SKM-1 (cell line): ENCODE measurements at regions not wholly inside any gene's neighbourhood (a gene's known extent, or its start where the extent isn't known, plus 50 kb on each side); places are given as distances from the start of the nearest gene placed in this dataset.
"Not testable (repeated sequence)": the region's sequence is repeated elsewhere in the genome, so short reads cannot be mapped to it uniquely, and the experiment has no call there.

Source experiments
- DNase-seq: peaks from one replicate; lab custom pipeline; 2025; ENCODE audit not compliant: unreplicated experiment; lab: John Stamatoyannopoulos, UW

DNA sequence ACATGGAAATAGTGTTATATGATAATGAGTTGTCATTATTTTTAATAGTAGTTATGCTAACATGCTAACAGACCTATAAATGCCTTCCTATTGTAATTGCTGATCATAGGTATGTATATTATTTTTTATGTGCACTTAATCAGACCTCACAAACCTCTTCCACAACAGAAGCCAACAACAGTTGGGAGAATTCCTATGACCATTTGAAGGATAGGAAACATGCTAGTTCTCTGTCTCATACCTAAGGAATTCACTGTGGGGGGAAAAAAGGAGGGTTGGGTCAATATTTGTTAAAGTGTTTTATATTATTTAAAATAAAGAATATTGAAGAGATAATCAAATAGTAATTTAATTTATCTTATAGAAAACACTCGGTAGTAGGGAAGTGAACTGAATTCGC, 990.9 kb downstream of the EPHA7 start:
- no peak for DNase-seq

DNA sequence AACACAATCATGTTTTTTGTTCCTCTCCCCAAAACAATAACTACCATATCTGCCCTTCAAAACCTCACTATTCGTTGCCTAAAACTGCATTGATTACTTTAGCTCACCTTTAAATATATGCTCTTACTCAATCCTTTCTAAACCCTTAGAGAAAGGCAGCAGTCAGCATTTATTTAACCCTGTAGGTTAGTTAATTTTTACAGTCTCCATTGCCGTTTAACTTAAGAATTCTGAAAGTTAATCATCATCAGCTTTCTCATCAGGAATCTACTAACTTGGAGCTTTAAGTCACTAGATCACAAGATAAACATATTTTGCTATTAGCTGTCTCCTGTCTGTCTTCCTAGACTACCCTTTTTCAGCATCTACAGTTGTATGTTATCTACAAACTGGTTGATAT, 991.9 kb downstream of the EPHA7 start:
- DNase-seq: no peak

DNA sequence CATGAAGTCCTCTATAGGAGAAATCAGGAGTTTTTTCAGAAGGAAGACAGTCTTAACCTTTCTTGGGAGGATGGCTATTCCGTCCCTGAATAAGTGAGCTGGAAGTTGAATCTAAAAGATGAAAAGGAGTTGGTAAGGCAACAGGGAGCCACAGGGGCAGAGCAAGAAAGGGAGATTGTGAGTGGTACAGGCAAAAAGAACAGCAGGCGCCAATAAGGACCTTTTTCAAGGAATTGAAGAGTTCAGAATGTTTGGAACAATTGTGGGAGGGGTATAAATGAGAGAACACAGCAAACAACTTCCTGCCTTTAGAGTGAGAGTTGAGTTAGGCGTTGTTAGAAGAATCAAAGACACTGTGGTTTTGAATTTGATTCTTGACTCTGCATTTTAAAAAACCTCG, 1003.7 kb downstream of the EPHA7 start:
- DNase-seq: no peak

DNA sequence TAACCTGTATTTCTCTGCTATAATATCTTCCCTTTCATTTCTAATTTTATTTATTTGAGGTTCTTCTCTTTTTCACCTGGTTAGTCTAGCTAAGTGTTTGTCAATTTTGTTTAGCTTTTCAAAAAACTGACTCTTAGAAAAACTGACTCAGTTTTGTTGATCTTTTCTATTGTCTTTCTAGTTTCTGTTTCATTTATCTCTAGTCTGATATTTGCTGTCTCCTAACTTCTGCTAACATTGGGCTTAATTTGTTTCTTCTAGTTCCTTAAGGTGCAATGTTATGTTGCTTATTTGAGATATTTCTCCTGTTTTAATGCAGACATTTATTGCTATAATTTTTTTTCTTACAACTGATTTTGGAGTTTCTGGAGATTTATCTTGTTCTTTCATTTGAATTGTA, 1011.0 kb downstream of the EPHA7 start:
- DNase-seq: no peak

DNA sequence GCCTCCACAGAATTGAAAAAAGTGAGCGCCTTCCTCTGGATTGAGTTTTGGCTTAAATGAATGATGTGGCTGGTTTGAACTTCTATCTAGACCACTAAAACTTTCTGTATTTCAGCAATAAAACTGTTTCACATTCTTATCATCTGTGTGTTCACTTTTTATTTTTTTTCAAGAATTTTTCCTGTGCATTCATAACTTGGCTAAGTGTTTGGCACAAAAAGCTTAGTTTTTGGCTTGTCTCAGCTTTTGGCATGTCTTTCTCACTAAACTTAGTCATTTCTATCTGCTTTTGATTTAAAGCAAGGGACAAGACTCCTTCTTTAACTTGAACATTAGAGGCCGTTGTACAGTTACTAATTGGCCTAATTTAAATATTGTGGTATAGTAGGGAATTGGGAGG, 1015.1 kb downstream of the EPHA7 start:
- no peak for DNase-seq

DNA sequence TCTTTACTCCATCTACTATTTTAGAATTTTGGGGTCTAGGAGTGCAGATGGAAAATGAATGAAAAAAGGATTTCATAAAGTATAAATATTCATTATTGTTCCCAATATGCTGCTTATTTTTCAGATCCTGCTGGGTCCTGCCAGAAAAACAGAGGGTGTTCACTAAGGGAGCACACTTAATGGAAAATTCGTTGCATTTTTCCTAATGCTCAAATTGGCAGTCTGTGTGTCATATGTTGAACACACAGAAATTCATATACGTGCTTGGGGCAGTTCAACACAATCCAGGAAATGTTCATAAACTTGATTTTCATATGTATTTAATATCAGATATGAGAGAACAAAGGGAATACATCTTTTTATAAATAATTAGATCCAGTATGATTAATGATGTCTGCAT, 1019.4 kb downstream of the EPHA7 start:
- no peak for DNase-seq

DNA sequence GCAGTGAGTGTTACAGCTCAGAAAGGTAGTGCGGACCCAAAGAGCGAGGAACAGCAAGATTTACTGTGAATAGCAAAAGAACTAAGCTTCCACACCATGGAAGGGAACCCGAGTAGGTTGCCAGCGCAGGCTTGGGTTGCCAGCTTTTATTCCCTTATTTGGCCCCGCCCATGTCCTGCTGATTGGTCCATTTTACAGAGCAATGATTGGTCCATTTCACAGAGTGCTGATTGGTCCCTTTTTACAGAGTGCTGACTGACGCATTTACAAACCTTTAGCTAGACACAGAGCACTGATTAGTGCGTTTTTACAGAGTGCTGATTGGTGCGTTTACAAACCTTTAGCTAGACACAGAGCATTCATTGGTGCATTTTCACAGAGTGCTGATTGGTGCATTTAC, 1030.7 kb downstream of the EPHA7 start:
- not testable (repeated sequence) for DNase-seq

DNA sequence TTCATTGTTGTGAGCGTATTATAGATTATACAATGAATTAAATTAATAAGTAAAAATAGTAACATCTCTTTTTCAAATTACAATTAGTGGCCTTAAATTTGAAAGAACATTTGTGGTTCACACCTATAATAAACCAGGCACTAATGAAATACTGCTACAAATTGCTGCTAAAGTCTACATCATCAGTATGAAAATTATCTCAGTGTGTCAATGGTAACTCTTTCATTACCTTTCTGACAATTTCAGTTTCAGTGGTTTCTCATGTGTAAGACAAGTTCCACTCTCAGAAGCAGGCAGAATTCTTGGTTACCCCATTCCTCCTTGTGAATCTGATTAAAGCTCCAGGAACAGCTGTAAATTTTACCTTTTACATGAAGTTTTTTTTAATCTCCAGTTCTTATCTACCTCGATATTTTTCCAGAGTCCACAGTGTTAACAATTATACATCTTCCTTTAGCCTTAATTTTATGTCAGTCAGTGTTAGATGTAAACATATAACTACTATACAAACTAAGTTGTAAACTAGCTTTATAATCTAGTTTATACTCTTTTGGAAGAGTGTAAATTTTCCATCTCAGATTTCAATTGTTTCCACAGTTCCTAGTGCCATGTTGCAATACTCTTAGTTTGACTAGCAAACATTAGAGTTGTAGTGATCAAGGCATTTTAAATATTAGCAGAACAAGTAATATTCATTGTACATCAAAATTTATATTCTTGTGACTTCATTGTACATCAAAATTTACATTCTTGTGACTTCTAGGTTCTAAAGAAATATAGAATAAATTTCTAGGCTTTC, 1038.4 kb downstream of the EPHA7 start:
- DNase-seq: no peak

DNA sequence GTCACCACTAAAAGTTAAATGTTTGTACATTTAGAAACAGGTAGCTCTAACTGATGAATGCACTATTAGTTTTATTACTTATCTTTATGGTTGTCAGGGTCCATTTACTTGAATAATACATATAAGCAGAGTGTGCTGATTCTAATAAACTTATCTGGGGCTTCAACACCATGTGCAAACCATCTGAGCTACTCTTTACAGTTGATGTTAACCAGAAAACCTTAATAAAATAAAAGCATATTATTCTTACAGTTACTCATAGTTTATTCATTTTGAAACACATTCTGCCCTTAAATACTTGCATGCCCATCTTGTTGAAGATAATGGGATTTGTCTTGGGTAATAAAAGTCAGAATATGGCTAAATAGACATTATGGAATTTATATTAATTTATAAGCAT, 1042.2 kb downstream of the EPHA7 start:
- no peak for DNase-seq

DNA sequence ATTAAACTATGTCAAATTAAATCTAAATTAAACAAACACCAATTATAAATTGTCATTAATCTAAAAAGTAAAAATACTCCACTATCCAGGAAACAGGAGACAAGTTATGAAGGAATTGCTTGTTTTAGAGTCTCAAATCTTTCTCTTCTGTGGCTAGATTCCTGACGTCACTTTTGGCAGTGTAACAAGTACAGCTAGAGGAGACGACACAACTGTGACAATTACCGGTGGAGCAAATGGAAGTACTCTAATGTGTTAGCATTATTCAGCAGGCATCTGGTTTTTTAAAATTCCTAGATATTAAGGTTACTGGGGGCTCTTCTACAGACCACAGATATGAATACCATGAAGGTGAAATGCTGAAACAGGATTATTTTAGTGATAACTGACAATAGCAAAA, 1042.7 kb downstream of the EPHA7 start:
- no peak for DNase-seq

DNA sequence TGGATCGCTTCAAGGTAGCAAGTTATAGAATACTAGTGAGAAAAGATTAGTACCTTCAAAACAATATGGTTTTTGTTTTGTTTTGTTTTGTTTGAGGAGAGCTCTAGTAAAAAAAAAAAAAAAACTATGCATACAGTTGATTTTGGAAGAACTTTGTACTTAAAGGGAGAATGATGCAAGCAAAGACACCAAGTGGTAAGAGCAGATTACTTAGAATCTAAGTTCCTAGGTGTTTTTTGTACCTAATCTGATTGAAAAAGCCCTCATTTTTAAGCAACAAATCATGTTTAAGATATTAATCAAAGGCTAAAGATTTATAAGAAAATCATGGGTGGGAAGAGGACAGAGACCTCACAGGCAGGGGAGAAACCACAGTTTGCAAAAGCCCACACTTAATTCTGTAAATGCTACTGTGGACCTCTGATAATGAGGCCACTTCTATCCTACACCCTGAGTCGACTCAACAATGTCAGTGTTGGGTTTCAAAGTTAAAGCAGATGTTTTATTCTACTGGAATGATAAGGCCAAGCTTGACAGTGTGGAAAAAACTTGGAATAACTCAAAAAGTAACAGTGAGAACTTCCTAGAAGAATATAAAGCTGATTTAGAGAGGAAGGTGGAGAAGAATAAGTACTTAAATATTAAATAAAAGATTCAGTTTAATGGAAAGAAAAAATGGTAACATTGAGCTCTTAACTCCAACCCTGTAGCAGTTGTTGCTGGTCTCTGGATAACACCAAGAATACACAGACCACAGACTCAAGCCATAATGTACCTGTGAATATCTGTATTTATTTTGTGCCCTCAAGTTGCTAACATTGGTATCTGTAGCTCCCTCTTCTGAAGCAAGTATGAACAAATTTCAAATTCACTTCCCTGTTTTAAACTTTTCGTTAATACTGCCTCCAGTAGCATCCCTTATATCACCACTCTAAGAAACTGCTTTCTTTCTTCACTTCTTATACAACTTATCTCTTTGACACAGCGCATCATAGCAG, 1047.8 kb downstream of the EPHA7 start:
- DNase-seq: no peak

DNA sequence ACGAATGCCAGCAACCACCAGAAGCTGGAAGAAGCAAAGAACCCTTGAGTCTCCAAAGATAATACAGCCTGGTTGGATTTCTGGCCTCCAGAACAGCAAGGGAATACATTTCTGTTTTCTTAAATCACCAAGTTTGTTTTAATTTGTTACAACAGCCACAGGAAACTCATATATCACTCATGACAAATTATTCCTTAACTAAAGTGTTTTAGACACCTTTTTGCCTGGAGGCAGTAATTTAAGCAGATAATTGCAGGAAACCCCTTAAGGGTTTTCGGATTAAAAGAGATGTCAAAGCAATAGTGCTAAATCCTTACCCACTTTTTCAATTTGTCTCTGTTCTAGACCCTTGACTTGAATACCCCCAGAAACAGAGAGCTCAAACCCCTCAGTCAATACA, 1050.0 kb downstream of the EPHA7 start:
- no peak for DNase-seq

DNA sequence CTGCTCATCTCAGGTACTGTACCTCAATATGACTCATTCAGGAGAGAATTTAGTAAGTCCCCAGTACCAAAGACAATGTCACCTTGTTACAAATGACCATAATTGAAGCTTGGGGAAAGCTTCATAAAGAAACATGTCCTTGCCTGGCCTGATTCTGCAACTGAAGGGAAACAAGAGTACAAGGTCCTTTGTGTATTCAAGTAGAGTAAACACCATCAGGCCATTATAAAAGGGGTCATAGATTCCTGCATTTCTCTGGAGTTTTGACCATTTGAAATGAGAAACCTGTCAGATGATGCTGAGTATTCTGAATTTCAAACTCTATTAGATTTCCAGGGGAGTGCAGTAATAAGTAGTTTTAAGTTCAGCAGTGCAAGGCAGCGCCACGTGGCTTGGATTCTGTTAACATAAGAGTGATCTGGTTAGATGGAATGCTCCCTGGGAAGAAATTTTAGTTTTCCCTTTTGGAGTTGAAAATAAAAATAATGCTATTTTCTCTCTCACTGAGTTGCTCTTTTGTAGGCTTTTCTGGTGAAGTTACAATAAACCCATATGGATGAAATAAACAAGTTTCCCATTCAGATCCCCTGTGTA, 1054.3 kb downstream of the EPHA7 start:
- DNase-seq: no peak

DNA sequence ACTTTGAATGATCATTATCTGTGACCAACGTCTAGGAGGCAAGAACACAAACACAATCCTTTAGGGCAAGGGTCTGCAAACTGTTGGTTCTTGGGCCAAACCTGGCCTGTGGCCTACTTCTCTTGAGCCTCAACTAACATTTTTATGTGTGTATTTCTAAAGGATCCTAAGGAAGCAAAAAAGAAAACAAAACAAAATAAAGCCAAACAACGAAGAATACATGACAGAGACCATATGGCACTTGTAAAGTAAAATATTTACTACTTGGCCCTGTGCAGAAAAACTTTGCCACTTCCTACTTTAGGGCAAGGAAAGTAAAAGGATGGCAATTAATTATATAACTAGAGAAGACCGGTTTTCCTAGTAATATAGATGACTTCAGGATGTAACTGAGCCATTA, 1056.2 kb downstream of the EPHA7 start:
- DNase-seq: no peak

DNA sequence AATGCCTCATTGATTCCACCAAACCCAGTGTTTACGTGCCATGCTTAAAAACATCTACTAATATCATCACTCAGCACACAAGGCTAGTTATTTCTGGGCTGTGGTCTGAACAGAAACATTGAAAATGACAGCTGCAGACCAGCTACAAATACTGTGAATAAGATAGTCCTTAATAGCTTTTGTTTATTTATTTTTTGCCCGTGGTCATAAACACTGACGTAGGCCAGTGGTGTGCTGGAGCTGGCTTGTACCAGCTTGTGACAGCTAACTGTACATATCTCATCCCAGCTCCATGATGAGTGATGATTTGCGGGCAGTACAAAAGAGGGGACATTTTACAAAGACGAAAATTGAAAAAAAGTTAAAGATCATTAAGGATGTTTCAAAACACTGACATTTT, 1057.0 kb downstream of the EPHA7 start:
- DNase-seq: no peak

DNA sequence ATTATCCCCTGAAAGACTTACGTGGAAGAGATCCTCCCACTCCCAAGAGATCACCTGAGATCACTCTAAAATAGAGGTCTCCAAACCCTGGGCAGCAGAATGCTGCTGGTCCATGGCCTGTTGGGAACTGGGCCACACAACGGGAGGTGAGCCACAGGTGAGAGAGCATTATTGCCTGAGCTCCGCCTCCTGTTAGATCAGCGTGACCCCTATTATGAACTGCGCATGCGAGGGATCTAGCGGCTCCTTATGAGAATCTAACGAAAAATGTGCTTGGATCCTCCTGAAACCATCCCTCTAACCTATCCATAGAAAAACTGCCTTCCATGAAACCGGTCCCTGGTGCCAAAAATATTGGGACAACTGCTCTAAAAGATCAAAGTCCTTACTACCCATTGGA, 1057.4 kb downstream of the EPHA7 start:
- DNase-seq: no peak

DNA sequence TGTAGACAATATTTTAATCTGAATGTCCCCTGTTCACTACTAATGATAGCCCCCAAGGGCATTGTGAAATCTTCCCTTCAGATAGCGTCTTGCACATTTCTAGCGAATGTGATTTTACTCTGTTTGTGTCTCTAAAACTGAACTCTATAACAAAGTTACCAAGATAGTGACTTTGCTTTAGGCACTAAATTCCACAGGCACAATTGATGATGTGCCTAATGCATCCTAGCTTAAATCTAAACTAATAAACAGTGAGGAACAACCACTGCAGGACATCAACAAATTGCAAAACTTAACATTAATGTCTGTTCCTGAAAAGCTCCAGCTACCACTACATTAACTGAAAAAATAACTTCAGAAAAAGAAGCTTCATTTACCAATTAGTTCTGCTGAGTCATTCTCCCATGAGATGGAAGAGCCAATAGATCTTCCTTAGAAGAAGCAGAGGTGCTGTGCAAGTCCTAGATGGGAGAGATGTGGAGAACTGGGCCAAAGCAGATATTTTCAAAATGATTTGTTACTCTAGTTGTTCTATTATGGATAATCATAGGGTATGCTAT, 1065.0 kb downstream of the EPHA7 start:
- DNase-seq: no peak

DNA sequence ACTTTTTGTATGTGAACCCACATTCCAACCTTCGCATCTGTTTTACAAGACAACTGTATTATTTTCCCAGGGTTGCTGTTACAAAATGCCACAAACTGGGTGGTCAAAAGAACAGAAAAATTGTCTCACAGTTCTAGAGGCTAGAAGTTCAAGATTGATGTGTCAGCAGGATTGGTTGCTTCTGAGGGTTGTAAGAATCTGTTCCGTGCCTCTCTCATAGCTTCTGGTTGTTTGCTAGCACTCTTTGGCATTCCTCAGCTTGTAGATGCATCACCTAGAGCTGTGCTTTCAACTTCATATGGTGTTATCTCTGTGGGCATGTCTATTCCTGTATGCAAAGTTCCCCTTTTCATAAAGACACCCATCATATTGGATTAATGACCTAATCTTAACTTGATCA, 1067.2 kb downstream of the EPHA7 start:
- no peak for DNase-seq

DNA sequence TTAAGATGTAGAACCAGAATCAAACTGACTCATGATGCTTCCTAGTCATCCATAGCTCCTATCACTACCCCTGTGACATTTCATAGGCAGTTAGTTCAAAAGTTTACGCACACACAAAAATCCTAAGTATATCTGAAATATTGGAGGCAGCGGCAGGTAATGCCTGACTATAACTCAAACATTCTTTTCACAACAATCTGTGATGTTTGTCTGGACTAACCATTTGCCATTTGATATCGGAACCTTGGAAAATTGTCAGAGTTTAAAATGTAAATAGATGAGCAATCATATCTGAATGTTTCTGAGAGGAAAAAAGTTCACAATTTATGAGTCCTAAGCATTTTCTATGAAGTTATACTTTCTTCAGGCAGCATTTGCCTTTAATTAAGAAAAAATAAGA, 1078.2 kb downstream of the EPHA7 start:
- no peak for DNase-seq

DNA sequence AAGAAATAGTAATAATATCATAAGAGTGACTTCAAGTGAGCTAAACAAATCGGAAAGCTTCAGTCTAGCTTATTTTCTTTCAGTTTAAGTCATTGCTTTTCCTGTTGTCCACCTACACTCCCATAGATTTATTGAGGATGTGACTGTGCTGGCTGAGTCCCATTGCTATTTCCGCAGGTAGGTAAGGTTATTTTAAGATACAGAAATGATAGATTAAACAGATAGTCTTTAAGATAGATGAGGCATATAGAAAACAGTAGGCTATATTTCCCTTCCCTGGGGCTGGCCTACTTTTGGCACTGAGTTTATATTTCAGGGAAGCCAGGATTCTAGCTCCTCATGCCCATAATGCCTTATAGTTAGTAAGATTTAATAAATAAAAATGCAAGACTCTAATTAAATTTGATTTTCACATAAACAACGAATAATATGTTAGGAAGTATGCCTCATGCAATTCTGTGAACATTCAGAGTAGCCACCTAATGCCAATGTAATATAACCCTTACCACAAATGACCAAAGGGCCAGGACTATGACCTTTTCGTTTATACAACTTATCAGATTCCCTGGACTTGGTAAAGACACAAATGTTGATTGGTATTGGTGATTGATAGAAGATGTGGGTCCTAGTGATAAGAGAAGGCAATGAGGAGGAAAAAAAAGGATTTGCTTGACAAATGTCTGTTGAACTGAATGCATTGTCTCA, 1079.3 kb downstream of the EPHA7 start:
- DNase-seq: no peak

DNA sequence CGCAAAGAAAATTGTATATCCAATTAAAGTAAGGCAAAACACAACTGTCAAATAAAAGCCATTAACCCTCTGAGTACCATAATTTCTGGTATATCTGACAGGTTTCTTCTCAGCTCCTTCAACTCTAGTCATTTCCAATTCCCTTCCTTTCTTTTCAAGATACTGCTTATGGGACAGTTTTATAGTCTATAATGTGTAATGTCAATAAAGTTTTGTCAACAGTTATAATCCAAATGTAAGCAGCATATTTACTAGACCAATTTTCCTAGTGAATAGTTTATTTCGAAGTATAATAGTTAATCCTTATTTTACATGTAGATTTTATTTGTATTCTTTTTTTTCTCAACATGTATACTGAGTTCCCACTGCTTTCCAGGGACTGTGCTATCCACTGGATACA, 1081.8 kb downstream of the EPHA7 start:
- DNase-seq: no peak
